OCI-LY7 (cell line): ENCODE measurements at regions not wholly inside any gene's neighbourhood (a gene's known extent, or its start where the extent isn't known, plus 50 kb on each side); places are given as distances from the start of the nearest gene placed in this dataset.

Source experiments
- EZH2phosphoT487 ChIP-seq: fragments of 200-600 bp; sonication (generic); IDR thresholded peaks from 2 replicates; pipeline ENCODE4 v1.6.1; 2018; ENCODE audit warnings: low read depth, borderline replicate concordance, mild to moderate bottlenecking, mixed run types, antibody characterized with exemption, low read length, moderate library complexity, mixed read lengths
- TF ChIP-seq, protein P1 (sequence below): fragments of 200-600 bp; sonication (generic); conservative IDR thresholded peaks from 2 replicates; pipeline ENCODE4 v1.5.1; 2014; ENCODE audit warnings: mild to moderate bottlenecking, antibody characterized with exemption, low read length, moderate library complexity, mixed read lengths

DNA sequence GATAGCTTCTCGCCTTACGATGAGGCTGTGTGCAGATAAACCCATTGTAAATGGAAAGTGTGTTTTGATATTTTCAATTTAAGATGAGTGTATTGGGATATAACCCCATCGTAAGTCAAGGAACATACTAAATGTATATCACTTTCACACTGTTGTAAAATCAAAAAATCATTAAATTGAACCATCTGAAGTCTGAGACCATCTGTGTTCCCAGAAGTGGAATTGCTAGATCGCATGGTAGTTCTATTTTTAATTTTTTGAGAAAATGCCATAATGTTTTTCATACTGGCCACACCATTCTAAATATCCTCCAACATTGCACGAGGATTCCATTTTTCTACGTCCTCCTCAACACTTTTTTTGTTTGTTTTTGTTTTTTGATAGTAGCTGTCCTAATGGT, 209.1 kb upstream of the MTPN start:
- TF ChIP-seq, protein P1, sequence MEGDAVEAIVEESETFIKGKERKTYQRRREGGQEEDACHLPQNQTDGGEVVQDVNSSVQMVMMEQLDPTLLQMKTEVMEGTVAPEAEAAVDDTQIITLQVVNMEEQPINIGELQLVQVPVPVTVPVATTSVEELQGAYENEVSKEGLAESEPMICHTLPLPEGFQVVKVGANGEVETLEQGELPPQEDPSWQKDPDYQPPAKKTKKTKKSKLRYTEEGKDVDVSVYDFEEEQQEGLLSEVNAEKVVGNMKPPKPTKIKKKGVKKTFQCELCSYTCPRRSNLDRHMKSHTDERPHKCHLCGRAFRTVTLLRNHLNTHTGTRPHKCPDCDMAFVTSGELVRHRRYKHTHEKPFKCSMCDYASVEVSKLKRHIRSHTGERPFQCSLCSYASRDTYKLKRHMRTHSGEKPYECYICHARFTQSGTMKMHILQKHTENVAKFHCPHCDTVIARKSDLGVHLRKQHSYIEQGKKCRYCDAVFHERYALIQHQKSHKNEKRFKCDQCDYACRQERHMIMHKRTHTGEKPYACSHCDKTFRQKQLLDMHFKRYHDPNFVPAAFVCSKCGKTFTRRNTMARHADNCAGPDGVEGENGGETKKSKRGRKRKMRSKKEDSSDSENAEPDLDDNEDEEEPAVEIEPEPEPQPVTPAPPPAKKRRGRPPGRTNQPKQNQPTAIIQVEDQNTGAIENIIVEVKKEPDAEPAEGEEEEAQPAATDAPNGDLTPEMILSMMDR = no peak
- no peak for TF ChIP-seq EZH2phosphoT487
